ENCODE measurements at regions not wholly inside any gene's neighbourhood (a gene's known extent, or its start where the extent isn't known, plus 50 kb on each side); places are given as distances from the start of the nearest gene placed in this dataset.

DNA sequence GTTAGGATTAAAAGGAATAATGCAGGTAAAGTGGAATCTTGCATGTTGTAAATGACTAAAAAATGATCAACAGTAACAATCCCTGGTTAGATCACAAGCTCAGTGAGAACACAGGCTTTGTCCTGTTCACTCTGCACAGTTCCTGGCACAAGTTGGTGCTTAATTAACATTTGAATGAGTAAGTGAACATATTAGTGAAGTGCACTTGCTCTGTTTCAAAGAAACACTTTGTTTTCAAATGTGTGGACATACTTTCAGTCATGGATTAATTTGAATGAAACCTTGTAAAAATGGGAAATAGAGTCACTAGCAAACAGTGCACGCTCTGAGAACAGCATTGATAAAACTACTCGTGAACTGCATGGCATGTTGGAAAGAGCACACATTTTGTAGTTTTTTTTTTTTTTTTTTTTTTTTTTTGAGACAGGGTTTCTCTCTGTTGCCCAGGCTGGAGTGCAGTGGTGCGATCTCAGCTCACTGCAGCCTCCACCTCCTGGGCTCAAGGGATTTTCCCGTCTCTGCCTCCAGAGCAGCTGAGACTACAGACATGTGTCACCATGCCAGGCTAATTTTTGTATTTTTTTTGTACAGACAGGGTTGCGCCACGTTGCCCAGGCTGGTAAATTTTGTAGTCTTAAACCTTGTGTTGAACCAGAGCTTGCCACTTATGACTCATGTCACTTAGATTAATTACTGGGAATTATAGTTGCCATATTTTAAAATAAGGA, 159.9 kb downstream of the LURAP1L start:
- DNase-seq = no peak
- in situ Hi-C loops (cut with HindIII; ENCODE audit: low pct_ligation_motif_present, low sequenced_read_pairs) = no loop called here
- no peaks in the 10 kb centered on the region for H3K27me3 ChIP-seq (replicated peaks)
- no peak overlapping the region for H3K4me3 ChIP-seq (ENCODE audit: low read depth, low read length)
- TF ChIP-seq, protein P1, sequence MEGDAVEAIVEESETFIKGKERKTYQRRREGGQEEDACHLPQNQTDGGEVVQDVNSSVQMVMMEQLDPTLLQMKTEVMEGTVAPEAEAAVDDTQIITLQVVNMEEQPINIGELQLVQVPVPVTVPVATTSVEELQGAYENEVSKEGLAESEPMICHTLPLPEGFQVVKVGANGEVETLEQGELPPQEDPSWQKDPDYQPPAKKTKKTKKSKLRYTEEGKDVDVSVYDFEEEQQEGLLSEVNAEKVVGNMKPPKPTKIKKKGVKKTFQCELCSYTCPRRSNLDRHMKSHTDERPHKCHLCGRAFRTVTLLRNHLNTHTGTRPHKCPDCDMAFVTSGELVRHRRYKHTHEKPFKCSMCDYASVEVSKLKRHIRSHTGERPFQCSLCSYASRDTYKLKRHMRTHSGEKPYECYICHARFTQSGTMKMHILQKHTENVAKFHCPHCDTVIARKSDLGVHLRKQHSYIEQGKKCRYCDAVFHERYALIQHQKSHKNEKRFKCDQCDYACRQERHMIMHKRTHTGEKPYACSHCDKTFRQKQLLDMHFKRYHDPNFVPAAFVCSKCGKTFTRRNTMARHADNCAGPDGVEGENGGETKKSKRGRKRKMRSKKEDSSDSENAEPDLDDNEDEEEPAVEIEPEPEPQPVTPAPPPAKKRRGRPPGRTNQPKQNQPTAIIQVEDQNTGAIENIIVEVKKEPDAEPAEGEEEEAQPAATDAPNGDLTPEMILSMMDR (IDR thresholded peaks at IDR 0.05; ENCODE audit: low read depth, low read length, missing control alignments) = no peak
- H3K27ac ChIP-seq = peak overlapping the region; percentile 36
- no peaks in the 10 kb centered on the region for H3K36me3 ChIP-seq (replicated peaks)

DNA sequence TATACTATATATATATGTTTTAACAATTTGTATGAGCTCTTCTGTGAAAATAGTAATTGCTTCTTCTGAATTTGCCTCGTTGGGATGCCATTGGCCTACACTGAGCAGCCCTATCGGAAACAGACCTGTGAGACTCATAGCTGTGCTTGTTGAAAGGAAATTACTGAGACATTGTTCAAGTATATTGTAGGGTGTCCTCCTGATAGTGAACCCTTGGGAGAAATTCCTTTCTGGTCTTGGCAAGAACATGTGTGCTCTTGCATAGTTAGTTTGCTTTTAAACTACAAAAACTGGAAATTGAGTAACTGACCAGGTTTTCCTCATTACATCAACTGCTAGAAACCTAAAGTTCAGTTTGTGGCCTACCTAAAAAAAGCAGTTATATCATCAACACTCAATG, 160.9 kb downstream of the LURAP1L start:
- peak overlapping the region; percentile 37 for H3K27ac ChIP-seq
- in situ Hi-C loops (cut with HindIII; ENCODE audit: low pct_ligation_motif_present, low sequenced_read_pairs) = no loop called here

DNA sequence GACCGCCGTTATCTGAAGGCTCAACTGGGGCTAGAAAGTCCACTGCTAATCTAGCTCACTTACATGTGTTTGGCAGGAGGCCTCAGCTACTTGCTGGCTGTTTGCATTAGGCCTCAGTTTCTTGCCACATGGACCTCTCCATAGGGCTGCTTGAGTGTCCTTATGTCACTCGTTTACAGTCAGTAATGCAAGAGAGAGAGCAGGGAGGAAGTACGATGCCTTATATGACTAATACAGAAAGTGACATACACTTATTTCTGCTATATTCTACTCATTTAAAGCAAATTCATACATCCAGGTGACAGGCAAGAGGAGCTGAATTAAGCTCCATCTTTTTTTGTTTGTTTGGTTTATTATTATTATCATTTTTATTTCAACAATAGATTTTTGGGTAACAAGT, 179.6 kb downstream of the LURAP1L start:
- no peaks in the 10 kb centered on the region for H3K36me3 ChIP-seq (replicated peaks)
- in situ Hi-C loops (cut with HindIII; ENCODE audit: low pct_ligation_motif_present, low sequenced_read_pairs) = no loop called here
- TF ChIP-seq, protein P1 (IDR thresholded peaks at IDR 0.05; ENCODE audit: low read depth, low read length, missing control alignments) = no peak
- DNase-seq = no peak
- no peak overlapping the region for H3K27ac ChIP-seq
- no peaks in the 10 kb centered on the region for H3K27me3 ChIP-seq (replicated peaks)
- H3K4me3 ChIP-seq (ENCODE audit: low read depth, low read length) = no peak overlapping the region

More for the DNA sequence above, 160.9 kb downstream of the LURAP1L start:
- Histone ChIP-seq H3K4me3 (ENCODE audit: low read depth, low read length) (no peak overlapping the region), H3K36me3 (replicated peaks) (no peaks in the 10 kb centered on the region), H3K27me3 (replicated peaks) (no peaks in the 10 kb centered on the region)
- TF ChIP-seq, protein P1 (IDR thresholded peaks at IDR 0.05; ENCODE audit: low read depth, low read length, missing control alignments) = no peak
- peak; percentile 63 for DNase-seq

DNA sequence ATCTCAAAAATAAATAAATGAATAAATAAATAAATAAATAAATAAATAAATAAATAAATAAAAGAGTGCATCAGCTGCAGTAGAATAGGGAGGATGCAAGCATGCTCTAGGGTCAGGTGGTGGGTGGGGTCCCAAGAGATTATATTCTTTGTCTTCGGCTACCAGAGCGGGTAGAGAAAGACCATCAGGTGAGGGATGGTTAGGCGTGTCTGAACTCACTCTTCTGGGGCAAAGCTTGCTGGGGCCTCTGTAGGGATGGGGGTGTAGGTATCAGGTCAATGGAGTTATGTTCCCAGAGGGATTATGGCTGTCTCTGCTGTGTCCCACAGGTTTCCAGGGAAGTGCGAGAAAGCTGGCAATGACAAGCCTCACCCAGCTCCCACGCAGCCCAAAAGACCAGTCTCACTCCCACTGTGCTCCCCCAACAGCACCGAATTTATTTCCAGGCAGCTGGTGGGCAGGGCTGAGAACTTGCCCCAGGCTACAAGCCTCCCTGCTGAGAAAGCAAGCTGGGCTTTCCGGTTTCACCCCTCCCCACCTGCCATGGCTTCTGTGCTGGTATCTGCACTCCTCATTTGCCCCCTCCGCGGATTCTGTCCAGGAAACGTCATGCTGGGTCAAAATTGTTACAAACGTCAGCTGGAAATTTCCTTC, 180.8 kb downstream of the LURAP1L start:
- TF ChIP-seq, protein P1 (IDR thresholded peaks at IDR 0.05; ENCODE audit: low read depth, low read length, missing control alignments) = no peak
- in situ Hi-C loops (cut with HindIII; ENCODE audit: low pct_ligation_motif_present, low sequenced_read_pairs) = no loop called here
- peak overlapping the region; percentile 49 for H3K27ac ChIP-seq
- H3K36me3 ChIP-seq (replicated peaks) = no peaks in the 10 kb centered on the region
- no peaks in the 10 kb centered on the region for H3K27me3 ChIP-seq (replicated peaks)
- no peak for DNase-seq
- no peak overlapping the region for H3K4me3 ChIP-seq (ENCODE audit: low read depth, low read length)

DNA sequence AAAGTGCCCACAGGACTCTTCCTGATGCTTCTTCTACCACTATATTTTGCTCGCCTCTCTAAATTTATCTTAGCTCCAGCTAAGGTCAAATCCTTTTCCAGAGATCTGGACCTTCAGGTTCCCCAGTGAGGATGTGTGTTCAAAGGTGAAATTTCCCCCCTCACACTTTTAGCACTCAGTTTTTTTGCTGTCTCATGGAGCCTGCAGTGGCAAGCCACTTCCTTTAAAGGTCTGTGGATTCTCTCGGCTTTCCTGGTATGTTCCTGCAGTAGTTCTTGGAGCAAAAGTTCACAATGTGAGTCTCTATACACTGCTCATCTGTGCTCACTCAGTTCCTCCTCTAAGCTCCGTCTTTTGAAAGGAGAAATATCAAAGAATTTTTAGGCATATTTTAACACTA, 181.4 kb downstream of the LURAP1L start:
- peak overlapping the region; percentile 49 for H3K27ac ChIP-seq
- peak; percentile 41 for DNase-seq
- in situ Hi-C loops (cut with HindIII; ENCODE audit: low pct_ligation_motif_present, low sequenced_read_pairs) = no loop called here
- no peaks in the 10 kb centered on the region for H3K27me3 ChIP-seq (replicated peaks)
- TF ChIP-seq, protein P1 (IDR thresholded peaks at IDR 0.05; ENCODE audit: low read depth, low read length, missing control alignments) = no peak
- H3K4me3 ChIP-seq (ENCODE audit: low read depth, low read length) = no peak overlapping the region
- H3K36me3 ChIP-seq (replicated peaks) = no peaks in the 10 kb centered on the region
